ENCODE measurements at regions not wholly inside any gene's neighbourhood (a gene's known extent, or its start where the extent isn't known, plus 50 kb on each side); places are given as distances from the start of the nearest gene placed in this dataset.

DNA sequence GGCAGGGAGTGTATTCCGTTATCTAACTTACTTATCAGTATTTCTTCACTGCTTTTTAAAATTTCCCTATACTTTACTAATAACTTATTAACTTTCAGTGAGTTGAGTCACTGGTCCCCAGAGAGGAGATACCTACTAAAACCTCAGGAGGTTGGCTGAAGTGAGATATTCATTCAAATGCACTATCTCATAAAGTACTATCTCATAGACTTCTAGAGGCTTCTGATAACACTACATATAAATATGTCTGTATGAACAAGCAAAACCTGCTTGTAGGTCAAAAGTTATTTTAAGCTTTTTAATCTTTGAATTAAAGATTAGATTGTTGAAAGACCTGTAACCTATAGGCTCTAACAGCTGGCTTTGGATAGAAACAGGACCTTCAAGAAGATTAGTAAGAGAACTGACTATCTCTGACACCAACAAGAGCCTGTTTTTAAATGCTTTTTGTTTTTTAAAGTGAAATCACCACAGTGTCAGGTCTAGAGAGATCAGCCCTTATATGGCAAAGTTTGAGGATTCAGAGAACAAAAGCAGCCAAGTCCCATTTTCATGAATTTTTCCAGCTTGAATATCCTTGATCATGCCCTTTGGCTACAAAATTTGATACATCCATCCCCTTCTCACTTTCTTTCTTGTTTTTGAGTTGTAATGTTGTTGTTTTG is 242.2 kb downstream of the ARL4A start:
- no peak for TF ChIP-seq MYC (IDR thresholded peaks at IDR 0.05; ENCODE audit: low read depth, low read length)
- TF ChIP-seq POLR2A (IDR thresholded peaks at IDR 0.05; ENCODE audit: low read depth, low read length) = no peak
- TF ChIP-seq, protein P1, sequence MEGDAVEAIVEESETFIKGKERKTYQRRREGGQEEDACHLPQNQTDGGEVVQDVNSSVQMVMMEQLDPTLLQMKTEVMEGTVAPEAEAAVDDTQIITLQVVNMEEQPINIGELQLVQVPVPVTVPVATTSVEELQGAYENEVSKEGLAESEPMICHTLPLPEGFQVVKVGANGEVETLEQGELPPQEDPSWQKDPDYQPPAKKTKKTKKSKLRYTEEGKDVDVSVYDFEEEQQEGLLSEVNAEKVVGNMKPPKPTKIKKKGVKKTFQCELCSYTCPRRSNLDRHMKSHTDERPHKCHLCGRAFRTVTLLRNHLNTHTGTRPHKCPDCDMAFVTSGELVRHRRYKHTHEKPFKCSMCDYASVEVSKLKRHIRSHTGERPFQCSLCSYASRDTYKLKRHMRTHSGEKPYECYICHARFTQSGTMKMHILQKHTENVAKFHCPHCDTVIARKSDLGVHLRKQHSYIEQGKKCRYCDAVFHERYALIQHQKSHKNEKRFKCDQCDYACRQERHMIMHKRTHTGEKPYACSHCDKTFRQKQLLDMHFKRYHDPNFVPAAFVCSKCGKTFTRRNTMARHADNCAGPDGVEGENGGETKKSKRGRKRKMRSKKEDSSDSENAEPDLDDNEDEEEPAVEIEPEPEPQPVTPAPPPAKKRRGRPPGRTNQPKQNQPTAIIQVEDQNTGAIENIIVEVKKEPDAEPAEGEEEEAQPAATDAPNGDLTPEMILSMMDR (IDR thresholded peaks at IDR 0.05; ENCODE audit: extremely low read depth in 1 of 2, insufficient read depth in 1 of 2, low read depth in 1 of 2, low read length in 2 of 2) = no peak
- no peak for TF ChIP-seq POLR2AphosphoS5 (IDR thresholded peaks at IDR 0.05; ENCODE audit: insufficient read depth, low read depth, low read length)
- TF ChIP-seq EZH2 (IDR thresholded peaks at IDR 0.05; ENCODE audit: borderline replicate concordance, low read depth, low read length, severe bottlenecking) = no peak
- TF ChIP-seq FOS (IDR thresholded peaks at IDR 0.05; ENCODE audit: borderline replicate concordance, insufficient read depth, low read length) = no peak

Data from endothelial cell of umbilical vein (primary cell).